CD4-positive, CD25-positive, alpha-beta regulatory T cell (primary cell): ENCODE measurements at regions not wholly inside any gene's neighbourhood (a gene's known extent, or its start where the extent isn't known, plus 50 kb on each side); places are given as distances from the start of the nearest gene placed in this dataset.

Source experiments
- ATAC-seq, 2 donors: fragments of 150-1000 bp; cut with Tn5 transposase; one replicate each; pipeline ENCODE4 v1.10.0; 2021; ENCODE audit warnings: low read depth in 2 of 2, moderate number of reproducible peaks in 2 of 2, moderate library complexity in 1 of 2
- DNase-seq, 3 donors: peaks; one replicate each; pipeline versions ENCODE4 v3.0.0 to v3.0.0-alpha.2; 2012 to 2022; ENCODE audit warnings: mixed read lengths in 1 of 3
- H3K27ac ChIP-seq: one replicate; pipeline ENCODE4 v1.7.0; 2013; ENCODE audit warnings: mild to moderate bottlenecking, low read length; ENCODE audit not compliant: insufficient read depth, poor library complexity, severe bottlenecking
- H3K27me3 ChIP-seq: one replicate; pipeline ENCODE4 v1.7.0; 2013; ENCODE audit warnings: low read length; ENCODE audit not compliant: control insufficient read depth, insufficient read depth
- H3K36me3 ChIP-seq: one replicate; pipeline ENCODE4 v1.7.0; 2013; ENCODE audit warnings: mild to moderate bottlenecking, low read length, moderate library complexity; ENCODE audit not compliant: control insufficient read depth, insufficient read depth
- H3K4me1 ChIP-seq: 2 replicates; pipeline ENCODE4 v1.7.0; 2013; ENCODE audit warnings: mild to moderate bottlenecking, low read length; ENCODE audit not compliant: insufficient read depth, control insufficient read depth, poor library complexity, severe bottlenecking
- H3K4me3 ChIP-seq: one replicate; pipeline ENCODE4 v1.7.0; 2013; ENCODE audit warnings: low read depth, mild to moderate bottlenecking, low read length, moderate library complexity
- H3K9me3 ChIP-seq, 2 experiments: 1 replicate in 1 of 2; 2 replicates in 1 of 2; pipeline ENCODE4 v1.7.0; 2013; ENCODE audit warnings: low read length in 2 of 2, mild to moderate bottlenecking in 1 of 2, moderate library complexity in 1 of 2; ENCODE audit not compliant: control insufficient read depth in 2 of 2
- H3K27ac Mint-ChIP-seq, 3 donors: one replicate each; pipeline ENCODE4 v1.8.0; 2020 to 2022; ENCODE audit warnings: mild to moderate bottlenecking in 3 of 3, mixed read lengths in 3 of 3, moderate library complexity in 2 of 3
- H3K27me3 Mint-ChIP-seq: one replicate; pipeline ENCODE4 v1.8.0; 2022; ENCODE audit warnings: mild to moderate bottlenecking, mixed read lengths
- H3K36me3 Mint-ChIP-seq: one replicate; pipeline ENCODE4 v1.8.0; 2020; ENCODE audit warnings: mixed read lengths
- H3K4me1 Mint-ChIP-seq, 4 donors: one replicate each; pipeline ENCODE4 v1.8.0; 2020 to 2022; ENCODE audit warnings: mixed read lengths in 4 of 4, mild to moderate bottlenecking in 1 of 4
- H3K4me3 Mint-ChIP-seq, 4 donors: one replicate each; pipeline ENCODE4 v1.8.0; 2020 to 2022; ENCODE audit warnings: mild to moderate bottlenecking in 4 of 4, mixed read lengths in 4 of 4, moderate library complexity in 3 of 4
- H3K9me3 Mint-ChIP-seq, 7 donors: one replicate each; pipeline ENCODE4 v1.8.0; 2020 to 2022; ENCODE audit warnings: mixed read lengths in 7 of 7, mild to moderate bottlenecking in 3 of 7, moderate library complexity in 2 of 7

GRCh38 chr15:47609693-47610092, 107.6 kb upstream of the SEMA6D start:
- Mint-ChIP-seq H3K27me3 (no peaks in the 10 kb centered on the region), H3K27ac (no peak overlapping the region), H3K36me3 (no peaks in the 10 kb centered on the region), H3K9me3 (peaks cover 0 to 5% (median 0%) of the 10 kb centered on the region in 7 donors), H3K4me3 (no peak overlapping the region), H3K4me1 (no peaks in the 10 kb centered on the region)
- no peaks in the 10 kb centered on the region for H3K27me3 ChIP-seq
- H3K27ac ChIP-seq = no peak overlapping the region
- no peak for DNase-seq
- H3K36me3 ChIP-seq = no peaks in the 10 kb centered on the region
- no peak overlapping the region for H3K4me3 ChIP-seq
- H3K4me1 ChIP-seq = no peaks in the 10 kb centered on the region
- no peaks in the 10 kb centered on the region for H3K9me3 ChIP-seq
- ATAC-seq = no peak

- Mint-ChIP-seq H3K27me3 (no peaks in the 10 kb centered on the region), H3K27ac (no peak overlapping the region)
- no peak for DNase-seq
These were observed 106.6 kb upstream of the SEMA6D start for GRCh38 chr15:47610736-47611135.

GRCh38 chr15:47614360-47615011, 102.8 kb upstream of the SEMA6D start:
- no peaks in the 10 kb centered on the region for H3K4me1 ChIP-seq
- H3K9me3 Mint-ChIP-seq = peaks cover 0 to 5% (median 0%) of the 10 kb centered on the region in 7 donors
- DNase-seq (no peak), ATAC-seq (no peak)
- no peaks in the 10 kb centered on the region for H3K27me3 Mint-ChIP-seq
- no peaks in the 10 kb centered on the region for H3K9me3 ChIP-seq
- H3K4me3 ChIP-seq = no peak overlapping the region
- H3K27ac ChIP-seq = no peak overlapping the region
- no peaks in the 10 kb centered on the region for H3K36me3 Mint-ChIP-seq
- no peaks in the 10 kb centered on the region for H3K36me3 ChIP-seq
- no peaks in the 10 kb centered on the region for H3K4me1 Mint-ChIP-seq
- no peak overlapping the region for H3K27ac Mint-ChIP-seq
- H3K27me3 ChIP-seq = no peaks in the 10 kb centered on the region
- no peak overlapping the region for H3K4me3 Mint-ChIP-seq

More at GRCh38 chr15:47610736-47611135, 106.6 kb upstream of the SEMA6D start:
- Histone ChIP-seq H3K27ac (no peak overlapping the region), H3K9me3 (no peaks in the 10 kb centered on the region), H3K36me3 (no peaks in the 10 kb centered on the region), H3K4me1 (no peaks in the 10 kb centered on the region), H3K4me3 (no peak overlapping the region), H3K27me3 (no peaks in the 10 kb centered on the region)
- H3K4me1 Mint-ChIP-seq = no peaks in the 10 kb centered on the region
- H3K36me3 Mint-ChIP-seq = no peaks in the 10 kb centered on the region
- H3K9me3 Mint-ChIP-seq = peaks cover 0 to 5% (median 0%) of the 10 kb centered on the region in 7 donors
- ATAC-seq = no peak
- H3K4me3 Mint-ChIP-seq = no peak overlapping the region

GRCh38 chr15:47616876-47617275, 100.4 kb upstream of the SEMA6D start:
- no peak overlapping the region for H3K27ac ChIP-seq

GRCh38 chr15:47618241-47618640, 99.1 kb upstream of the SEMA6D start:
- H3K36me3 Mint-ChIP-seq = no peaks in the 10 kb centered on the region
- Histone ChIP-seq H3K36me3 (no peaks in the 10 kb centered on the region), H3K27ac (no peak overlapping the region), H3K4me1 (no peaks in the 10 kb centered on the region), H3K9me3 (no peaks in the 10 kb centered on the region), H3K27me3 (no peaks in the 10 kb centered on the region), H3K4me3 (no peak overlapping the region)
- no peaks in the 10 kb centered on the region for H3K4me1 Mint-ChIP-seq
- H3K9me3 Mint-ChIP-seq = peaks cover 0 to 9% (median 1%) of the 10 kb centered on the region in 7 donors
- no peak for ATAC-seq
- H3K27ac Mint-ChIP-seq = no peak overlapping the region
- no peak for DNase-seq
- H3K27me3 Mint-ChIP-seq = no peaks in the 10 kb centered on the region
- H3K4me3 Mint-ChIP-seq = no peak overlapping the region

More at GRCh38 chr15:47616876-47617275, 100.4 kb upstream of the SEMA6D start:
- no peaks in the 10 kb centered on the region for H3K4me1 Mint-ChIP-seq
- Histone ChIP-seq H3K4me1 (no peaks in the 10 kb centered on the region), H3K9me3 (no peaks in the 10 kb centered on the region), H3K36me3 (no peaks in the 10 kb centered on the region), H3K4me3 (no peak overlapping the region), H3K27me3 (no peaks in the 10 kb centered on the region)
- H3K36me3 Mint-ChIP-seq = no peaks in the 10 kb centered on the region
- H3K27me3 Mint-ChIP-seq = no peaks in the 10 kb centered on the region
- peaks cover 0 to 8% (median 0%) of the 10 kb centered on the region in 7 donors for H3K9me3 Mint-ChIP-seq
- ATAC-seq (no peak), DNase-seq (no peak)
- H3K4me3 Mint-ChIP-seq = no peak overlapping the region
- no peak overlapping the region for H3K27ac Mint-ChIP-seq

GRCh38 chr15:47620960-47621681, 96.2 kb upstream of the SEMA6D start:
- ATAC-seq (no peak), DNase-seq (no peak)
- H3K36me3 Mint-ChIP-seq = no peaks in the 10 kb centered on the region
- Histone ChIP-seq H3K36me3 (no peaks in the 10 kb centered on the region), H3K9me3 (no peaks in the 10 kb centered on the region), H3K4me3 (no peak overlapping the region), H3K27ac (no peak overlapping the region), H3K27me3 (no peaks in the 10 kb centered on the region), H3K4me1 (no peaks in the 10 kb centered on the region)
- H3K4me1 Mint-ChIP-seq = no peaks in the 10 kb centered on the region
- peaks cover 4% of the 10 kb centered on the region for H3K27me3 Mint-ChIP-seq
- H3K4me3 Mint-ChIP-seq = no peak overlapping the region
- peaks cover 0 to 8% (median 0%) of the 10 kb centered on the region in 7 donors for H3K9me3 Mint-ChIP-seq
- no peak overlapping the region for H3K27ac Mint-ChIP-seq

GRCh38 chr15:47622055-47622454, 95.2 kb upstream of the SEMA6D start:
- ATAC-seq (no peak), DNase-seq (no peak)
- Histone ChIP-seq H3K36me3 (no peaks in the 10 kb centered on the region), H3K4me3 (no peak overlapping the region), H3K4me1 (no peaks in the 10 kb centered on the region), H3K27ac (no peak overlapping the region), H3K27me3 (no peaks in the 10 kb centered on the region), H3K9me3 (no peaks in the 10 kb centered on the region)
- H3K27ac Mint-ChIP-seq = no peak overlapping the region
- H3K27me3 Mint-ChIP-seq = peaks cover 4% of the 10 kb centered on the region
- no peaks in the 10 kb centered on the region for H3K4me1 Mint-ChIP-seq
- H3K36me3 Mint-ChIP-seq = no peaks in the 10 kb centered on the region
- H3K9me3 Mint-ChIP-seq = peaks cover 0 to 8% (median 0%) of the 10 kb centered on the region in 7 donors
- H3K4me3 Mint-ChIP-seq = no peak overlapping the region

GRCh38 chr15:47624503-47624902, 92.8 kb upstream of the SEMA6D start:
- H3K27ac Mint-ChIP-seq = no peak overlapping the region
- H3K36me3 ChIP-seq = no peaks in the 10 kb centered on the region
- no peaks in the 10 kb centered on the region for H3K36me3 Mint-ChIP-seq
- H3K27ac ChIP-seq = no peak overlapping the region
- peaks cover 4% of the 10 kb centered on the region for H3K27me3 Mint-ChIP-seq
- H3K27me3 ChIP-seq = no peaks in the 10 kb centered on the region
- H3K4me3 ChIP-seq = no peak overlapping the region
- no peaks in the 10 kb centered on the region for H3K4me1 ChIP-seq
- H3K4me1 Mint-ChIP-seq = no peaks in the 10 kb centered on the region
- peaks cover 0 to 5% (median 0%) of the 10 kb centered on the region in 7 donors for H3K9me3 Mint-ChIP-seq
- no peak overlapping the region for H3K4me3 Mint-ChIP-seq
- DNase-seq (no peak), ATAC-seq (no peak)
- H3K9me3 ChIP-seq = no peaks in the 10 kb centered on the region
